HEK293 (cell line): ENCODE measurements at regions not wholly inside any gene's neighbourhood (a gene's known extent, or its start where the extent isn't known, plus 50 kb on each side); places are given as distances from the start of the nearest gene placed in this dataset.

Experiments used
- CTCF ChIP-seq: fragments of 450-650 bp; formaldehyde crosslinking; IDR thresholded peaks from 2 replicates; pipeline ENCODE4 v1.5.1; 2016; ENCODE audit warnings: missing biosample characterization, missing genetic modification characterization
- ZNF362 ChIP-seq: fragments of 450-650 bp; formaldehyde crosslinking; IDR thresholded peaks from 2 replicates; pipeline ENCODE4 v1.5.1; 2016; ENCODE audit warnings: missing biosample characterization, missing genetic modification characterization
- ZNF561 ChIP-seq: fragments of 450-650 bp; IDR thresholded peaks from 2 replicates; pipeline ENCODE4 v1.5.1; 2018; ENCODE audit warnings: missing biosample characterization, missing genetic modification characterization, borderline replicate concordance
- TF ChIP-seq, protein P1 (sequence below): fragments of 450-650 bp; formaldehyde crosslinking; IDR thresholded peaks from 2 replicates; pipeline ENCODE4 v1.5.1; 2016; ENCODE audit warnings: missing biosample characterization, missing genetic modification characterization

DNA sequence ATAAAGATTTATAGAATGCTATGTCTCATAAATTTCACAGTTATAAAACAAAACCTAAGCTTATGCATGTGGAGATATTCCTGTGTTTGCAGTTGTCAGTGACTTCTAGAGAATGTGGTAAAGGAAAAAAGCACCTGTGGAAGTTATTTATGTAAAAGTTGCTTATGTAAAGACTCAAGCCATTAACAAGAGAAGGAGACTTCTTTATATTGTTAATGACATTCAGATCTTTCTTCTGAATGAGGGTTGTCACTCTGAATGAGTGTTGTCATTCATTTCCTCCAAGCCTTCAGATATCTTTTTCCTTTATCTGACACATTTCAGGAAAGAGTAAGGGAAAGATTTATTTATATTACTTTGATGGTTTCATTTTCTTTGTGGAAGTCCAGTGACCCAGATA lies 202.6 kb downstream of the TM9SF2 start:
- TF ChIP-seq ZNF561 (tag by site-specific recombination) (no peak), ZNF362 (no peak), CTCF (tag by site-specific recombination) (no peak)
- TF ChIP-seq, protein P1, sequence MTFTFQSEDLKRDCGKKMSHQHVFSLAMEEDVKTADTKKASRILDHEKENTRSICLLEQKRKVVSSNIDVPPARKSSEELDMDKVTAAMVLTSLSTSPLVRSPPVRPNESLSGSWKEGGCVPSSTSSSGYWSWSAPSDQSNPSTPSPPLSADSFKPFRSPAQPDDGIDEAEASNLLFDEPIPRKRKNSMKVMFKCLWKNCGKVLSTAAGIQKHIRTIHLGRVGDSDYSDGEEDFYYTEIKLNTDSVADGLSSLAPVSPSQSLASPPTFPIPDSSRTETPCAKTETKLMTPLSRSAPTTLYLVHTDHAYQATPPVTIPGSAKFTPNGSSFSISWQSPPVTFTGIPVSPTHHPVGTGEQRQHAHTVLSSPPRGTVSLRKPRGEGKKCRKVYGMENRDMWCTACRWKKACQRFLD = no peak
